HT-29 (cell line): ENCODE measurements at regions not wholly inside any gene's neighbourhood (a gene's known extent, or its start where the extent isn't known, plus 50 kb on each side); places are given as distances from the start of the nearest gene placed in this dataset.
"Not testable (repeated sequence)": the region's sequence is repeated elsewhere in the genome, so short reads cannot be mapped to it uniquely, and the experiment has no call there.

Experiments
- DNase-seq: peaks from one replicate; pipeline ENCODE4 v3.0.0-alpha.2; 2015; ENCODE audit warnings: low spot score

- no peak for DNase-seq
These were observed 227.4 kb upstream of the AZI2 start for GRCh38 chr3:28575746-28576613.

- no peak for DNase-seq
These were observed 228.1 kb upstream of the AZI2 start for GRCh38 chr3:28576614-28577200.

GRCh38 chr3:28577941-28578500, 229.4 kb upstream of the AZI2 start:
- no peak for DNase-seq

- no peak for DNase-seq
These were observed 237.7 kb upstream of the AZI2 start for GRCh38 chr3:28586325-28586724.

- DNase-seq = no peak
These were observed 239.1 kb upstream of the AZI2 start for GRCh38 chr3:28587723-28588122.

GRCh38 chr3:28590216-28590615, 241.6 kb upstream of the AZI2 start:
- no peak for DNase-seq

- no peak for DNase-seq
These were observed 242.2 kb upstream of the AZI2 start for GRCh38 chr3:28590860-28591259.

GRCh38 chr3:28595372-28595771, 246.7 kb upstream of the AZI2 start:
- DNase-seq = no peak

- DNase-seq = no peak
These were observed 248.8 kb upstream of the AZI2 start for GRCh38 chr3:28597452-28597851.

- DNase-seq = no peak
These were observed 249.5 kb upstream of the AZI2 start for GRCh38 chr3:28598165-28598564.

- DNase-seq = no peak
These were observed 252.7 kb upstream of the AZI2 start for GRCh38 chr3:28601291-28601690.

- DNase-seq = no peak
These were observed 257.7 kb upstream of the AZI2 start for GRCh38 chr3:28606283-28606682.

GRCh38 chr3:28612232-28612631, 263.6 kb upstream of the AZI2 start:
- DNase-seq = no peak

GRCh38 chr3:28613511-28614106, 265.0 kb upstream of the AZI2 start:
- DNase-seq = no peak

- DNase-seq = no peak
These were observed 266.4 kb upstream of the AZI2 start for GRCh38 chr3:28615071-28615470.

GRCh38 chr3:28615971-28616370, 267.3 kb upstream of the AZI2 start:
- no peak for DNase-seq

- no peak for DNase-seq
These were observed 269.2 kb upstream of the AZI2 start for GRCh38 chr3:28617821-28618220.

- no peak for DNase-seq
These were observed 274.5 kb upstream of the AZI2 start for GRCh38 chr3:28623106-28623505.

GRCh38 chr3:28624084-28624483, 275.5 kb upstream of the AZI2 start:
- DNase-seq = no peak

GRCh38 chr3:28627843-28628242, 279.2 kb upstream of the AZI2 start:
- not testable (repeated sequence) for DNase-seq

- no peak for DNase-seq
These were observed 285.4 kb upstream of the AZI2 start for GRCh38 chr3:28634019-28634418.

- no peak for DNase-seq
These were observed 289.1 kb upstream of the AZI2 start for GRCh38 chr3:28637742-28638141.

- no peak for DNase-seq
These were observed 296.5 kb upstream of the AZI2 start for GRCh38 chr3:28645149-28645548.
